ENCODE measurements at regions not wholly inside any gene's neighbourhood (a gene's known extent, or its start where the extent isn't known, plus 50 kb on each side); places are given as distances from the start of the nearest gene placed in this dataset.

DNA sequence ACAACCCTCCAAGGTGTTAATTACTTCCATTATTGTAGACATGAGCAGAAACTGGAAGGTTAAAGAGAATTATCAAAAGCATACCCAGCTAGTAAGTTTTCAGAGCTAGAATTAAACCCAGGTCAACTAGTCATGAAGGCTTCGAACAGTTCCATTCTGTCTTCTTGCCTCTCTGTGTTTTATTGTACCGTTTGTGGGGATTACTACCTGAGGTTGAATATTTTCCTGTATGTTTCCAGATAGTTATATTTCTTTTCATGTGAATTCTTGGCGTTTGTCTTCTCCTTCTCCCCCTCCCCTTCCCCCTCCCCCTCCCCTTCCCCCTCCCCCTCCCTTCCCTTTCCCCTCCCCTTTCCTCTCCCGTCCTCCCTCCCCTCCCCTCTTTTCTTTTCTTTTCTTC lies 218.0 kb upstream of the GALNT17 start:
- Mint-ChIP-seq H3K9me3 (no peaks in the 10 kb centered on the region), H3K27me3 (peaks cover 5% of the 10 kb centered on the region), H3K27ac (no peak overlapping the region), H3K36me3 (no peaks in the 10 kb centered on the region), H3K4me1 (ENCODE audit: unreplicated experiment) (peaks cover 1% of the 10 kb centered on the region), H3K4me3 (no peak overlapping the region)
- no peak for DNase-seq (ENCODE audit: extremely low spot score, unreplicated experiment)
- TF ChIP-seq, protein P1, sequence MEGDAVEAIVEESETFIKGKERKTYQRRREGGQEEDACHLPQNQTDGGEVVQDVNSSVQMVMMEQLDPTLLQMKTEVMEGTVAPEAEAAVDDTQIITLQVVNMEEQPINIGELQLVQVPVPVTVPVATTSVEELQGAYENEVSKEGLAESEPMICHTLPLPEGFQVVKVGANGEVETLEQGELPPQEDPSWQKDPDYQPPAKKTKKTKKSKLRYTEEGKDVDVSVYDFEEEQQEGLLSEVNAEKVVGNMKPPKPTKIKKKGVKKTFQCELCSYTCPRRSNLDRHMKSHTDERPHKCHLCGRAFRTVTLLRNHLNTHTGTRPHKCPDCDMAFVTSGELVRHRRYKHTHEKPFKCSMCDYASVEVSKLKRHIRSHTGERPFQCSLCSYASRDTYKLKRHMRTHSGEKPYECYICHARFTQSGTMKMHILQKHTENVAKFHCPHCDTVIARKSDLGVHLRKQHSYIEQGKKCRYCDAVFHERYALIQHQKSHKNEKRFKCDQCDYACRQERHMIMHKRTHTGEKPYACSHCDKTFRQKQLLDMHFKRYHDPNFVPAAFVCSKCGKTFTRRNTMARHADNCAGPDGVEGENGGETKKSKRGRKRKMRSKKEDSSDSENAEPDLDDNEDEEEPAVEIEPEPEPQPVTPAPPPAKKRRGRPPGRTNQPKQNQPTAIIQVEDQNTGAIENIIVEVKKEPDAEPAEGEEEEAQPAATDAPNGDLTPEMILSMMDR (conservative IDR thresholded peaks at IDR 0.05): no peak

DNA sequence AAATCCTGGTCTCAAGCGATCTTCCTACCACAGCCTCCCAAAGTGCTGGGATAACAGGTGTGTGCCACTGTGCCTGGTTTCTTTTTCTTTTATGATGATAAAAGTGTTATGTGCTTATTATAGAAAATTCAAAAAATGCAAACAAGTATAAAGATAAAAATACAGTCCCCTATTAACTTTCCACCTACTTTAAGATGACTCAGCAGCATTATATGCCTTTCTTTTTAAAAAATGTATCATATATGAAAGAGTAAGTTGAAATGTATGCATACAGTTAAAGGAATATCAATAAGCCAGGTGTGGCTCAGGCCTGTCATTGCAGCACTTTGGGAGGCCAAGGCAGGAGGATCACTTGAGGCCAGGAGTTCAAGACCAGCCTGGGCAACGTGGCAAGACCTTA lies 216.9 kb upstream of the GALNT17 start:
- H3K9me3 Mint-ChIP-seq: no peaks in the 10 kb centered on the region
- TF ChIP-seq, protein P1 (conservative IDR thresholded peaks at IDR 0.05): no peak
- no peak overlapping the region for H3K4me3 Mint-ChIP-seq
- peaks cover 5% of the 10 kb centered on the region for H3K27me3 Mint-ChIP-seq
- no peaks in the 10 kb centered on the region for H3K4me1 Mint-ChIP-seq (ENCODE audit: unreplicated experiment)
- no peak for DNase-seq (ENCODE audit: extremely low spot score, unreplicated experiment)
- no peak overlapping the region for H3K27ac Mint-ChIP-seq
- H3K36me3 Mint-ChIP-seq: no peaks in the 10 kb centered on the region

DNA sequence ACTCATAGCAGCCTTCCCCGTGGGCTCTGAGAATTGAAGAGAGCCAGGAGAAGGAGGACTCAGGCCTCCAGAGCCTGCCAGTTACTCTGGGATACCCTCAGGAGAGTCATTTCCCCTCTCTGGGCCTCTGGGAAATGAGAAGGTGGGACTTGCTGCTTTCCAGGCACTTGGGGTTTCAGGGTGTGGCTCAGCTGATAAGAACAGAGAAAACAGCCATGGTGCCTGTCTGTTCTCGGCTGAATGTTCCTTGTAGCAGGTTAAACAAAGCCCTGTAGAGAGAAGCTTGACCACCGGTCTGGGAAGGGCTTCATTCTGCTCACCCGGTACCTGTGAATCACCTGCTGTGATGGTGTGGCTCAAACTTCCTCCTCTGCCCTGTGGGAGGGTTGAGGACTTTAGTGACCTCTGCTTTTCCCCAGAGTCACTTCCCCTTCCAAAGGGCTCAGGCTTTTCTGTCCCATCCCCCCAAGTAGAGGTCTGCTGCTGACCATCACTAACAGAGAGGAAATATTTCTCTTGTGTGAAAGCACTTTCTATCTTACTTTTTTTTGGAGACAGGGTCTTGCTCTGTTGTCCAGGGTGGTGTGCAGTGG lies 212.4 kb upstream of the GALNT17 start:
- no peaks in the 10 kb centered on the region for H3K36me3 Mint-ChIP-seq
- H3K9me3 Mint-ChIP-seq: no peaks in the 10 kb centered on the region
- peaks cover 6% of the 10 kb centered on the region for H3K27me3 Mint-ChIP-seq
- peak overlapping the region; percentile 26 for H3K27ac Mint-ChIP-seq
- no peak overlapping the region for H3K4me3 Mint-ChIP-seq
- peaks cover 3% of the 10 kb centered on the region for H3K4me1 Mint-ChIP-seq (ENCODE audit: unreplicated experiment)
- no peak for DNase-seq (ENCODE audit: extremely low spot score, unreplicated experiment)
- TF ChIP-seq, protein P1 (conservative IDR thresholded peaks at IDR 0.05): no peak

DNA sequence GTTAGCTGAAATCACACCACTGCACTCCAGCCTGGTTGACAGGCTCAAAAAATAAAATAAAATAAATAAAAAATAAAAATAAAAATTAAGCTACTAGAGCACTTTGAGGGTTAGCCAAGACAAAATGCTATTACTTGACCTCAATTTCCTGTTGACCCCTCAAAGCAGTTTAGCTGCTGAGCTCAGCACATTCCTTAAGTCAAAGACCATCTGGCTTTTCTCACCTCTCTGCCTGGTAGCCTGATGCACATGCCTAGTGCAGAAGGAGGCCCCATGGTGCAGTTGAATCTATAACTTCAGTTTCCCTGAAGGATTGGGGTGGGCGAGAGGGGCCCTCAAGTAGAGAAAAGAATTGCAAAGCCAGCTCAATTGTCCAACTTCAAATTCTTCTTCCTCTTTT lies 211.1 kb upstream of the GALNT17 start:
- H3K36me3 Mint-ChIP-seq: no peaks in the 10 kb centered on the region
- no peak overlapping the region for H3K27ac Mint-ChIP-seq
- TF ChIP-seq, protein P1 (conservative IDR thresholded peaks at IDR 0.05): no peak
- H3K4me1 Mint-ChIP-seq (ENCODE audit: unreplicated experiment): peaks cover 3% of the 10 kb centered on the region
- no peak for DNase-seq (ENCODE audit: extremely low spot score, unreplicated experiment)
- peaks cover 6% of the 10 kb centered on the region for H3K27me3 Mint-ChIP-seq
- no peak overlapping the region for H3K4me3 Mint-ChIP-seq
- no peaks in the 10 kb centered on the region for H3K9me3 Mint-ChIP-seq

DNA sequence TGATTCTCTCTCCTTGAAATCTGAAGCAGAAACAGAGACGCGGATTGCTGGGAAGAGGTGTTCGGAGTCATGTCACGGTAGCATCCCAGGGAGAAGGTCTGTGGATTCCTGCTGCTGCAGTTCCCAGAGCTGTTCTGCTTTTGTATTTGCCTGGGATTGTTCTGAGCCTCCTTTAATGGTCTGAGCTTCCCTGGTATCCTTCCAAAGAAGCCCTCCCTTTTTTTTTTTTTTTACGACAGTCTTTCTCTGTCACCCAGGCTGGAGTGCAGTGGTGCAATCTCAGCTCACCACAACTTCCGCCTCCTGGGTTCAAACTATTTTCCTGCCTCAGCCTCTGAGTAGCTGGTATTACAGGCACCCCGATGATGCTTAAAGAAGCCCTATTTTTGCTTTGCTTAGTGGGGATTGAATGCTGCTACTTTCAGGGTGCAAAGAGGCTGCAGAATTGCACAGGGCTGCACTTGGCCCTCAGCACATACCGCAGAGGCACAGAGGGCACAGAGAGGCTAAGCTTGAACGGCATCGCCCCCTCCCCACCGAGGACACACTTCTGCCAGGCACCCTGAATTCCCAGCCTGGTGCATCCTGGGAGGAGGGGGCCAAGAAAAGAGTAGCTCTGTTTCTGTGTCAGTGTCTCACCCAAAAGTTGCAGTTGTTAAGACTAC lies 208.6 kb upstream of the GALNT17 start:
- no peak for DNase-seq (ENCODE audit: extremely low spot score, unreplicated experiment)
- Mint-ChIP-seq H3K9me3 (no peaks in the 10 kb centered on the region), H3K27me3 (peaks cover 6% of the 10 kb centered on the region), H3K4me1 (ENCODE audit: unreplicated experiment) (peaks cover 9% of the 10 kb centered on the region), H3K27ac (no peak overlapping the region), H3K4me3 (no peak overlapping the region), H3K36me3 (no peaks in the 10 kb centered on the region)
- TF ChIP-seq, protein P1 (conservative IDR thresholded peaks at IDR 0.05): no peak
